Endothelial cell of umbilical vein (primary cell): ENCODE measurements at regions not wholly inside any gene's neighbourhood (a gene's known extent, or its start where the extent isn't known, plus 50 kb on each side); places are given as distances from the start of the nearest gene placed in this dataset.

Experiments used
- BruUV-seq: library from RNA; stranded (reverse); fragments of 400-500 nt; replicated peaks from 2 replicates; lab custom pipeline; 2021; lab: Mats Ljungman, UMichigan
- CTCF ChIA-PET: fragments of 300-600, 350-600 bp; sonication (Branson Sonifier 250); formaldehyde crosslinking; loops from one replicate; lab custom pipeline; 2021; ENCODE audit warnings: antibody characterized with exemption, inconsistent platforms; lab: Charles Lee
- POLR2A ChIA-PET: fragments of 300-600, 350-600 bp; sonication (Branson Sonifier 250); formaldehyde crosslinking; loops from one replicate; lab custom pipeline; 2021; ENCODE audit warnings: antibody characterized with exemption, inconsistent platforms; lab: Charles Lee
- DNase-seq: peaks from one replicate; pipeline ENCODE4 v3.0.0-alpha.2; 2011; ENCODE audit warnings: low read depth, low spot score
- FAIRE-seq: peaks from 2 replicates; lab custom pipeline; 2011; peaks lifted over from hg19 to GRCh38; lab: Jason Lieb, UNC
- H2AFZ ChIP-seq: 2 replicates; pipeline ENCODE4 v1.6.0; 2012; ENCODE audit warnings: low read depth, low read length, control low read depth, inconsistent platforms
- H3K27ac ChIP-seq: 2 replicates; pipeline ENCODE4 v1.5.1; 2011; ENCODE audit warnings: low read depth, mild to moderate bottlenecking, control low read depth, low read length, moderate library complexity; ENCODE audit not compliant: insufficient read depth
- H3K27me3 ChIP-seq, 2 experiments: 2 replicates each; pipeline versions ENCODE4 v1.6.0 to v1.6.1; 2011; ENCODE audit warnings: low read length in 2 of 2, mixed read lengths in 1 of 2; ENCODE audit not compliant: control insufficient read depth in 2 of 2, insufficient read depth in 2 of 2
- H3K36me3 ChIP-seq, 2 experiments: 2 replicates in 1 of 2; 3 replicates in 1 of 2; pipeline ENCODE4 v1.5.1; 2011; ENCODE audit warnings: low read length in 2 of 2, mild to moderate bottlenecking in 1 of 2, moderate library complexity in 1 of 2; ENCODE audit not compliant: control insufficient read depth in 2 of 2, insufficient read depth in 2 of 2; ENCODE audit errors: extremely low read depth in 1 of 2
- H3K4me1 ChIP-seq: 3 replicates; pipeline ENCODE4 v1.5.1; 2011; ENCODE audit warnings: mild to moderate bottlenecking, low read length; ENCODE audit not compliant: control insufficient read depth, insufficient read depth; ENCODE audit errors: extremely low read depth
- H3K4me2 ChIP-seq: 2 replicates; pipeline ENCODE4 v1.6.1; 2011; ENCODE audit warnings: low read length, control low read depth, mixed read lengths; ENCODE audit not compliant: insufficient read depth
- H3K4me3 ChIP-seq, 3 experiments: fragments of 200-600 bp in 1 of 3; sonication (generic), shearing (Covaris generic) in 1 of 3; replicated peaks in 1 of 3; 2 replicates each; pipeline ENCODE4 v1.5.1; 2011 to 2016; ENCODE audit warnings: control low read depth in 3 of 3, low read length in 3 of 3, mild to moderate bottlenecking in 2 of 3, inconsistent platforms in 1 of 3, low read depth in 1 of 3, moderate library complexity in 1 of 3; ENCODE audit not compliant: insufficient read depth in 1 of 3
- H3K79me2 ChIP-seq: 2 replicates; pipeline ENCODE4 v1.6.0; 2012; ENCODE audit warnings: low read length, inconsistent platforms; ENCODE audit not compliant: control insufficient read depth, insufficient read depth
- H3K9ac ChIP-seq: replicated peaks from 2 replicates; pipeline ENCODE3; 2011; ENCODE audit warnings: low read length, control low read depth; ENCODE audit not compliant: insufficient read depth; ENCODE audit errors: extremely low read depth
- H3K9me1 ChIP-seq: replicated peaks from 3 replicates; pipeline ENCODE4 v1.6.0; 2011; ENCODE audit warnings: mild to moderate bottlenecking, low read length; ENCODE audit not compliant: control insufficient read depth, insufficient read depth; ENCODE audit errors: extremely low read depth
- H3K9me3 ChIP-seq: replicated peaks from 2 replicates; pipeline ENCODE4 v1.5.1; 2012; ENCODE audit warnings: low read length, inconsistent platforms; ENCODE audit not compliant: control insufficient read depth, insufficient read depth
- H4K20me1 ChIP-seq: replicated peaks from 2 replicates; pipeline ENCODE3; 2011; ENCODE audit warnings: mild to moderate bottlenecking, low read length; ENCODE audit not compliant: control insufficient read depth, insufficient read depth; ENCODE audit errors: extremely low read depth
- CTCF ChIP-seq, 2 donors: IDR thresholded peaks; 1 replicate in 1 of 2; 2 replicates in 1 of 2; pipeline ENCODE4 v1.5.1; 2011; ENCODE audit warnings: low read length in 2 of 2, mild to moderate bottlenecking in 2 of 2, moderate library complexity in 2 of 2, control low read depth in 1 of 2, inconsistent platforms in 1 of 2, low read depth in 1 of 2; ENCODE audit not compliant: insufficient read depth in 1 of 2; ENCODE audit errors: extremely low read depth in 1 of 2
- EZH2 ChIP-seq: IDR thresholded peaks from 2 replicates; pipeline ENCODE4 v1.6.1; 2012; ENCODE audit warnings: borderline replicate concordance, low read depth, mild to moderate bottlenecking, moderate library complexity, low read length, inconsistent platforms; ENCODE audit not compliant: severe bottlenecking
- FOS ChIP-seq: IDR thresholded peaks from 2 replicates; pipeline ENCODE4 v1.6.1; 2011; ENCODE audit warnings: mild to moderate bottlenecking, low read length, moderate library complexity, borderline replicate concordance; ENCODE audit not compliant: insufficient read depth
- GATA2 ChIP-seq: IDR thresholded peaks from 2 replicates; pipeline ENCODE4 v1.7.0; 2011; ENCODE audit warnings: low read depth, mild to moderate bottlenecking, moderate library complexity, mixed read lengths, low read length; ENCODE audit not compliant: insufficient read length, insufficient read depth
- JUN ChIP-seq: IDR thresholded peaks from 2 replicates; pipeline ENCODE4 v1.6.1; 2011; ENCODE audit warnings: borderline replicate concordance, low read depth; ENCODE audit not compliant: insufficient read length, insufficient read depth
- MAX ChIP-seq: IDR thresholded peaks from 2 replicates; pipeline ENCODE4 v1.6.1; 2011; ENCODE audit not compliant: insufficient read depth, insufficient read length
- MYC ChIP-seq: IDR thresholded peaks from one replicate; pipeline ENCODE4 v1.6.1; 2011; ENCODE audit warnings: mild to moderate bottlenecking, low read depth, low read length
- POLR2A ChIP-seq: IDR thresholded peaks from 2 replicates; pipeline ENCODE4 v1.6.1; 2012; ENCODE audit warnings: low read depth, mild to moderate bottlenecking, control low read depth, low read length
- POLR2AphosphoS5 ChIP-seq: IDR thresholded peaks from 2 replicates; pipeline ENCODE4 v1.6.1; 2012; ENCODE audit warnings: low read depth, mild to moderate bottlenecking, control low read depth, low read length, moderate library complexity; ENCODE audit not compliant: insufficient read depth
- dilution Hi-C: fragments of 300-500 bp; cut with MboI; formaldehyde crosslinking; loops from one replicate; pipeline ENCODE4 v1.15.0; 2019; ENCODE audit warnings: low sequenced_read_pairs; ENCODE audit not compliant: extremely low pct_ligation_motif_present
- intact Hi-C: fragments of 100-400 bp; cut with micrococcal nuclease; formaldehyde crosslinking; loops from one replicate; pipeline ENCODE4 v1.10.0; 2022

GRCh38 chr10:120156614-120157274 lies 264.2 kb downstream of the SEC23IP start:
- no peaks in the 10 kb centered on the region for H3K9me1 ChIP-seq
- DNase-seq (no peak), FAIRE-seq (no peak)
- H3K79me2 ChIP-seq: no peaks in the 10 kb centered on the region
- H3K4me3 ChIP-seq: no peak overlapping the region
- TF ChIP-seq MAX (no peak), EZH2 (no peak), JUN (no peak), POLR2AphosphoS5 (no peak), MYC (no peak), POLR2A (no peak), FOS (no peak), GATA2 (no peak), CTCF (IDR thresholded peaks at IDR 0.05; ENCODE audit: extremely low read depth in 1 of 2, insufficient read depth in 1 of 2, low read depth in 1 of 2, low read length in 2 of 2) (no peak)
- no peaks in the 10 kb centered on the region for H4K20me1 ChIP-seq
- ChIA-PET POLR2A (no interaction called here), CTCF (no interaction called here)
- no peaks in the 10 kb centered on the region for H3K9me3 ChIP-seq
- dilution Hi-C loops: no loop called here
- no peak overlapping the region for H3K27ac ChIP-seq
- no peaks in the 10 kb centered on the region for H3K27me3 ChIP-seq
- no peaks in the 10 kb centered on the region for H3K4me1 ChIP-seq
- H3K36me3 ChIP-seq: no peaks in the 10 kb centered on the region
- no peak overlapping the region for H3K4me2 ChIP-seq
- BruUV-seq: no TSS peak
- no peak overlapping the region for H3K9ac ChIP-seq
- H2AFZ ChIP-seq: no peak overlapping the region
- intact Hi-C loops: no loop called here
